OCI-LY3 (cell line): ENCODE measurements at regions not wholly inside any gene's neighbourhood (a gene's known extent, or its start where the extent isn't known, plus 50 kb on each side); places are given as distances from the start of the nearest gene placed in this dataset.

ENCODE experiments used
- EZH2phosphoT487 ChIP-seq: fragments of 200-600 bp; shearing (Covaris generic); IDR thresholded peaks from 2 replicates; pipeline ENCODE4 v1.6.1; 2018; ENCODE audit warnings: antibody characterized with exemption, mixed run types, low read depth
- TF ChIP-seq, protein P1 (sequence below): fragments of 200-600, 300-600 bp; sonication (generic); IDR thresholded peaks from 2 replicates; pipeline ENCODE4 v1.5.1; 2014; ENCODE audit warnings: antibody characterized with exemption, low read length, low read depth

DNA sequence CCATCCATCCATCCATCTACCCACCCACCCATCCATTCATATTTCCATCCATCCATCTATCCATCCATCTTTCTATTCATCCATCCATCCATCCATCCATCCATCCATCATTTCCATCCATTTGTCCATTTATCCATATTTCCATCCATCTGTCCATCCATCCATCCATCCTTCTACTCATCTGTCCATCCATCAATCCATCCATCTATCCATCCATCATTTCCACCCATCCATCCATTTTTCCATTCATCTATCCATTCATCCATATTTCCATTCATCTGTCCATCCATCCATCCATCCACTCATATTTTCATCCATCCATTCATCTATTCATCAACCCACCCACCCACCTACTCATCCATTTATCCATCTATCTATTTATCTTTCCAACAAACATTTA, 229.6 kb downstream of the TEX29 start:
- TF ChIP-seq, protein P1, sequence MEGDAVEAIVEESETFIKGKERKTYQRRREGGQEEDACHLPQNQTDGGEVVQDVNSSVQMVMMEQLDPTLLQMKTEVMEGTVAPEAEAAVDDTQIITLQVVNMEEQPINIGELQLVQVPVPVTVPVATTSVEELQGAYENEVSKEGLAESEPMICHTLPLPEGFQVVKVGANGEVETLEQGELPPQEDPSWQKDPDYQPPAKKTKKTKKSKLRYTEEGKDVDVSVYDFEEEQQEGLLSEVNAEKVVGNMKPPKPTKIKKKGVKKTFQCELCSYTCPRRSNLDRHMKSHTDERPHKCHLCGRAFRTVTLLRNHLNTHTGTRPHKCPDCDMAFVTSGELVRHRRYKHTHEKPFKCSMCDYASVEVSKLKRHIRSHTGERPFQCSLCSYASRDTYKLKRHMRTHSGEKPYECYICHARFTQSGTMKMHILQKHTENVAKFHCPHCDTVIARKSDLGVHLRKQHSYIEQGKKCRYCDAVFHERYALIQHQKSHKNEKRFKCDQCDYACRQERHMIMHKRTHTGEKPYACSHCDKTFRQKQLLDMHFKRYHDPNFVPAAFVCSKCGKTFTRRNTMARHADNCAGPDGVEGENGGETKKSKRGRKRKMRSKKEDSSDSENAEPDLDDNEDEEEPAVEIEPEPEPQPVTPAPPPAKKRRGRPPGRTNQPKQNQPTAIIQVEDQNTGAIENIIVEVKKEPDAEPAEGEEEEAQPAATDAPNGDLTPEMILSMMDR: no peak
- TF ChIP-seq EZH2phosphoT487: no peak
